Motor neuron (in vitro differentiated cells): ENCODE measurements at regions not wholly inside any gene's neighbourhood (a gene's known extent, or its start where the extent isn't known, plus 50 kb on each side); places are given as distances from the start of the nearest gene placed in this dataset.
"Not testable (repeated sequence)": the region's sequence is repeated elsewhere in the genome, so short reads cannot be mapped to it uniquely, and the experiment has no call there.

Experiments
- ATAC-seq, 8 experiments: fragments of 200-7000 bp; cut with Tn5 transposase; replicated peaks in 6 of 8; 2 replicates each; pipeline ENCODE4 v1.8.0; 2021; ENCODE audit warnings: mild to moderate bottlenecking in 8 of 8, moderate library complexity in 8 of 8
- H3K27ac ChIP-seq, 2 donors: fragments of 250-450 bp; sonication (Bioruptor Pico); 2 replicates each; pipeline ENCODE4 v1.9.0; 2021; ENCODE audit warnings: antibody characterized with exemption in 2 of 2, mild to moderate bottlenecking in 2 of 2, moderate library complexity in 1 of 2
- H3K4me1 ChIP-seq, 2 donors: fragments of 250-450 bp; sonication (Bioruptor Pico); replicated peaks in 1 of 2; 2 replicates each; pipeline ENCODE4 v1.6.1; 2021; ENCODE audit warnings: antibody characterized with exemption in 2 of 2, mild to moderate bottlenecking in 2 of 2, moderate library complexity in 1 of 2
- H3K4me3 ChIP-seq, 5 donors: fragments of 250-450 bp; sonication (Bioruptor Pico); 2 replicates each; pipeline ENCODE4 v1.9.0; 2021; ENCODE audit warnings: antibody characterized with exemption in 5 of 5, mild to moderate bottlenecking in 5 of 5, moderate library complexity in 4 of 5
- whole genome bisulfite sequencing, 10 experiments: fragments of 450-650 bp; shearing (Covaris generic); methylation state at CpG; one replicate each; pipeline ENCODE4 v1.0.0; 2022; 5-methylcytosine and 5-hydroxymethylcytosine counted together
- in situ Hi-C, 9 experiments: fragments of 400-800 bp; cut with MboI; loops; one replicate each; pipeline ENCODE4 v1.15.0; 2021; ENCODE audit warnings: low sequenced_read_pairs in 9 of 9, low pct_unique_long_range_greater_than_20kb in 2 of 9; ENCODE audit not compliant: unreplicated experiment in 9 of 9

DNA sequence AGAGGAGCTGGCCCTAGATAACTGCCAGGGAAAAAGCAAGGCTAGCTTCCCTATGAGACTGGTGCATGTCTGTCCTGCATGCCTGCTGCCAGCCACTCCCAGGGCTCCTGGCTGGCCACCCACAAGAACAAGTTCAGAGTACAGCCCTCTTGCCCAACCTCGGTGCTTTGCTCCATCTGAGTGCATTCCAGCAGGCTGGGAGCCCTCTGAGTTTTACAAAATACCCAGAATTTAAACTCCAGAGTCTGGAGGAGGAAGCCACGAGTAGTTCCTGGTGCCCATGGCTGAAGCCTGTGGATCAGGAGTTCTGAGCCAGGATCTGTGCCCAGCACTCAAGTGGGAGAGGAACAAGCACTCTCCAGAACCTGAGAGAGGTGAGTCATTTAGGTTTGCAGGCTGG is 111.6 kb downstream of the MAGEE2 start:
- WGBS, 10 experiments: no CpG with 5 or more reads among the region's 2 CpGs
- ATAC-seq: no peak
- no peaks in the 10 kb centered on the region for H3K4me1 ChIP-seq
- no peak overlapping the region for H3K4me3 ChIP-seq
- no peak overlapping the region for H3K27ac ChIP-seq
- in situ Hi-C loops: no loop called here

DNA sequence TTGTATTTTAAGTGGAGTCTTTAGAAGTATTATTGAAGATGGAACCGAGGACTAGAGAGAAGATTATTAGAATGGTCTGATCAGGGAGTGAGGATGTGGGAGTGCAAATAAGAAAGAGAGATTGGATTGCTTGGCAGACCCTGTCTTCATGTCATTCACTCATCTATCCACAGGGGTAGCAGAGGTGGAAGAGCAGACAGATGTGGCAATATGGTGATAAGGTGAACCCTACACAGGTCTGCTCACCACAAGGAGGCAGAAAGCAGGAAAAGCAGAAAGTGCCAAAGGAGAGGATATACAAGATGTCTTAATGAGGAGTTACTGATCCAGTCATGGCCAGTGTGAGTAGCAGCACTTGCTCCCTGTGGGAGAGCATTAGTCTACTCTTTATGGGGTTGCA is 129.4 kb downstream of the MAGEE2 start:
- 0 to 100% (median 20%) methylated on average over 1 of the region's 1 CpG; no CpG with 5 or more reads in 5 of the 10 experiments for WGBS, 10 experiments
- Histone ChIP-seq H3K27ac (no peak overlapping the region), H3K4me1 (no peaks in the 10 kb centered on the region), H3K4me3 (no peak overlapping the region)
- ATAC-seq: no peak
- in situ Hi-C loops: no loop called here

DNA sequence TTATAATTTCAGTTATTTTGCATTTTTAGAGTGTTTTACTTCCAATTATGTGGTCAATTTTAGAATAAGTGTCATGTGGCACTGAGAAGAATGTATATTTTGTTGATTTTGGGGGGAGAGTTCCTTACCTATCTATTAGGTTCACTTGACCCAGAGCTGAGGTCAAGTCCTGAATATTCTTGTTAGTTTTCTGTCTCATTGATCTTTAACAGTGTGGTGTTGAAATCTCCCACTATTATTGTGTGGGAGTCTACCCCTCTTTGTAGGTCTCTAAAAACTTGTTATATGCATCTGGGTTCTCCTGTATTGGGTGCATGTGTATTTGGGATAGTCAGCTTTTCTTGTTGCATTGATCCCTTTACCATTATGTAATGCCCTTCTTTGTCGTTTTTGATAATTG is 127.0 kb upstream of the ZDHHC15 start:
- in situ Hi-C loops: no loop called here
- no peak for ATAC-seq
- Histone ChIP-seq H3K4me3 (no peak overlapping the region), H3K4me1 (no peaks in the 10 kb centered on the region), H3K27ac (no peak overlapping the region)
- 45 to 100% (median 78%) methylated on average over 1 of the region's 1 CpG; no CpG with 5 or more reads in 5 of the 10 experiments for WGBS, 10 experiments

DNA sequence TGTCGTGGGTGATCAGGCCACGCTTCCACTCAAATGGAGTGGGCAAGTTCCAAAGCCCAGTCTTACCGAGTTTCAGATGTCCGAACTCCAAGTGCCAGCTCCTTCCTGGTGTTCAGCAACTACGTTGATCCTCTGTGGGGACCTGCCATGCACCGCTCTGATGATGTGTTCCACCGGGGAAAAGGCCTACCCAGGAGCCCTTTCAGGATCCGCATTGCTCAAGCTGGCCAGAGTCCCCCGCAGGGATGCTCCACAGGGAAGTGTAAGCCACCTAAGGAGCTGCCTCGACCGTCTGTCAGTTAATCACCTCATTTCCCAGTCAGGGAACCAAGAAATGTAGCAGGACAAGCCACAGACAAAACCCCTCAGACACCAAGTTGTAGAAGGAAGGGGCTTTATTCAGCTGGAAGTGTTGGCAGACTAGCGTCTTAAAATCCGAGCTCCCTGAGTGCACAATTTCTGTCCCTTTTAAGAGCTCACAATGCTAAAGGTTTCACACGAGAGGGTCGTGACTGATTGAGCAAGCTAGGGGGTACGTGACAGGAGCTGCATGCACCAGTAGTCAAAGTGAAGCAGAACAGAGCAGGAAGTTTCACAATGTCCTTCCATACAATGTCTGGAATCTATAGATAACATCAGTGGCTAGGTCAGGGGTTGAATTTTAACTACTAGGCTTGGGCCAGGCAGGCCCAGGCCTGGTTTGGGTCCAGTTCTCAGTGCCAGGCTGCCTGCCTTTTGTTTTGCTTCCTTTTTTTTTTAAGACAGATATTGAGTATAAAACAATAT is 126.2 kb upstream of the ZDHHC15 start:
- H3K4me1 ChIP-seq: no peaks in the 10 kb centered on the region
- no peak overlapping the region for H3K4me3 ChIP-seq
- no peak overlapping the region for H3K27ac ChIP-seq
- in situ Hi-C loops: no loop called here
- ATAC-seq: no peak
- WGBS, 10 experiments: 20 to 100% (median 76%) methylated on average over 1 to 9 of the region's 16 CpGs; no CpG with 5 or more reads in 4 of the 10 experiments

DNA sequence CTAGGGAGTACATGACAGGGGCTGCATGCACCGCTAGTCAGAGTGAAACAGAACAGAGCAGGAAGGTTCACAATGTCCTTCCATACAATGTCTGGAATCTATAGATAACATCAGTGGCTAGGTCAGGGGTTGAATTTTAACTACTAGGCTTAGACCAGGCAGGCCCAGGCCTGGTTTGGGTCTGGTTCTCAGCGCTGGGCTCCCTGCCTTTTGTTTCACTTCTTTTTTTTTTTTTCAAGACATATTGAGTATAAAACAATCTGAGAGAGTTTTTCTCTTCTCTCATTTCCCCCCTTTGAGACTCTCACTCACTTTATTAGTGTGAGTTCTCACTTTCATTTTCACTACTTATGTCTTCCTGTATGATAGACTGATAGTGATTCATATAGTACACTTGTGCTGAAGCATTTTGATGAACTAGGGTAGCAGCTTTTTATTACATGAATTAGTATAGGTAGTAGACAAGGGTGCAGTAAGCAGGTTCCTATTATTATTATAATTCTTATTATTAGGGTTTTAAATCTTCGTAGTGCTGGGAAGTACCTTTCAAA is 120.0 kb upstream of the ZDHHC15 start:
- H3K4me1 ChIP-seq: no peaks in the 10 kb centered on the region
- no peak overlapping the region for H3K4me3 ChIP-seq
- no peak overlapping the region for H3K27ac ChIP-seq
- no peak for ATAC-seq
- in situ Hi-C loops: no loop called here
- 0 to 43% (median 0%) methylated on average over 1 to 3 of the region's 3 CpGs; no CpG with 5 or more reads in 5 of the 10 experiments for WGBS, 10 experiments

DNA sequence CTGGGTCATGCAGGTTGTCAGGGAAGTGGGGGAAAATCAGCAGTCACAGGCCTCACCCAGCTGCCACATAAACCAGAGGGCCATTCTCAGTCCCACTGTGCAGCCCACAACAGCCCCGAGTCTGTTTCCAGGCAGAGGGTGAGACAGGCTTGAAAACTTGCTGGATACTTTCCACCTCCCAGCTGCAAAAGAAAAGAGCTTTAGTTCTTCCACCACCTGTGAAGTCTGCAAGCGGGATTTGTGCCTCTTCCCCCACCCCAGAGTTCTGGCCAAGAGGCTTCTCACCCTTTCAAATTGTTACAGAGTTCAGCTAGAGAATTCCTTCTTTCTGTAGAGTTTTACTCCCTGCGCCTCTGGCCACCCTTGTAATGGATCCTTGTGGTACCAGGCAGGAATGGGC is 115.5 kb upstream of the ZDHHC15 start:
- Histone ChIP-seq H3K4me1 (no peaks in the 10 kb centered on the region), H3K4me3 (no peak overlapping the region), H3K27ac (no peak overlapping the region)
- in situ Hi-C loops: no loop called here
- peak in 1 of 8 experiments; percentile 28 for ATAC-seq
- WGBS, 10 experiments: 17 to 40% methylated on average over 1 of the region's 3 CpGs; no CpG with 5 or more reads in 8 of the 10 experiments

DNA sequence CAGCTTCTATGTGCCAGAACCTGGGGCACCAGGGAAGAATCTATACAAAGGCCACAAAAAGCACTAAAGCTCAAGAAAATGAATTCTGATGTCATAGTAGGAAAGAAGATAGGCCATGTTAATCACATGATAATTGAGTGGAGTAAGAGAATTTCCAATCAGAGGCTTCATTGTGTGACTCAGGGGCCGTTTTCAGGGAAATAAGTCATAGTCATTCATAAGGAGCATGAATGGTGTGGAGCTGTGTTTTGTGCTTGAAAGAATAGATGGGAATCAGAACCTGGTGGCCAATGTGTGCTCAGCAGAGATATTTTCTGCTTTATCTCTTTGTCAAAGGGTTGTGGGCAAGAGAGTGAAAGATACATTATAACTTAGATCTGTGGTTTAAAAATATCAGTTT is 102.4 kb upstream of the ZDHHC15 start:
- WGBS, 10 experiments: 13% methylated on average over 1 of the region's 1 CpG; no CpG with 5 or more reads in 9 of the 10 experiments
- peak in 5 of 8 experiments; percentile 77 to 95 (median 85) for ATAC-seq
- Histone ChIP-seq H3K4me1 (peaks cover 0 to 2% of the 10 kb centered on the region in 2 donors), H3K4me3 (no peak overlapping the region), H3K27ac (peak overlapping the region in 1 of 2 donors; percentile 70)
- in situ Hi-C loops: no loop called here

DNA sequence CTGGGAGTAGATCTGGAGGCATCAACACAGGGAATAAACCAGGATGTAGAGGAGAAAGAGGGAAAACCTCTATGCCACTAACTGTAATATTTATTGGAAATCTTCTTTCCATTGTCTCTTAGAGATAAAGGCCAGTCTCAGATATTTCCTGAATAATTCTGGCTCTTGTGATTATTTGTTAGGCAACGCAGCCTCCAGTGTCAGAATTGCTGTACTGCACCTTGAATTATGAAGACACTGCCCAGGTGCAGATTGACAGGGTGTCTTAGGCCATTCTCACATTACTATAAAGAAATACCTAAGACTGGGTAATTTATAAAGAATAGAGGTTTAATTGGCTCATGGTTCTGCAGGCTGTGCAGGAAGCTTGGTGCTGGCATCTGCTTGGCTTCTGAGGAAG is 100.7 kb upstream of the ZDHHC15 start:
- ATAC-seq: no peak
- H3K4me1 ChIP-seq: peaks cover 0 to 2% of the 10 kb centered on the region in 2 donors
- no peak overlapping the region for H3K27ac ChIP-seq
- WGBS, 10 experiments: 0 to 29% methylated on average over 1 of the region's 1 CpG; no CpG with 5 or more reads in 8 of the 10 experiments
- in situ Hi-C loops: no loop called here
- no peak overlapping the region for H3K4me3 ChIP-seq

DNA sequence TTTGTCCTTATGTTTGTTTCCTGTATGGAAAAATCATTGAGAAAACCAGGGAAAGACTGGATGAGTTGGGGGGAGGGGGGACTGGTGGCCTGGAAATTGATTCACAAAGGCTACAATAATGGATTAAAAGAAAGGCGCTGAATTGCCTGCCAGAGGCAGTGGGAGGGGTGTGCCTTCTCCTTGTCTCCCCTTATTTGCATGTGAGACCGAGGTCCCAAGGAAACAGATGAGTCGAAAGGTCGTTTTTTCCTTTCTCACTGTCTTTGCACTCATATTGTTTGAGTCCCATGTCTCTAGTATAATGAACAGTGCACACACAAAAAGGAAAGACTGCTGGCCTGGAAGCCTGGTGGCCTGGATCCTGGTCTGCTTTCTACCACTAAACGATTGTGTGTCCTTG is 86.6 kb upstream of the ZDHHC15 start:
- peak in 5 of 8 experiments; percentile 46 to 79 (median 61) for ATAC-seq

DNA sequence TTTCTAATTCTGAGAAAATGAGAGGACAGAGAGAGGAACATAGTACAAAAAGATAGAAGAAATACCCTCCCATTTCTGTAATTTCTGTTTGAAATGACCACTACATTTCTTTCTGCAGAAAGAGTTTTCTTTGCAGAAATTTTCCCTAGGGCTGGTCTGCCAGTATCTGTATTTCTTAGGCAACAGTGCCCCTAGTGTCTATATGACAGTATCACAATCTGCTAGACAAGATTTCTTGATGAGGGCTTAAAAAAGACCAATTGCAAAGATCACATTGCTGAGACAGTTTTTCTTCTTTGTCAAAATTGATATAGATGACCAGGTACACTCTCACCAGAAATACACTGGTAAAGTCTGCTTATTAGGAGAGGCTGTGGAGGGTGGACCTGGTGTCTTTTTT is 81.0 kb upstream of the ZDHHC15 start:
- ATAC-seq: peak in 1 of 8 experiments; percentile 29
- in situ Hi-C loops: no loop called here

More for the DNA sequence above, 86.6 kb upstream of the ZDHHC15 start:
- in situ Hi-C loops: no loop called here
- Histone ChIP-seq H3K27ac (no peak overlapping the region), H3K4me3 (no peak overlapping the region), H3K4me1 (no peaks in the 10 kb centered on the region)
- WGBS, 10 experiments: 0 to 20% (median 0%) methylated on average over 1 to 3 of the region's 5 CpGs; no CpG with 5 or more reads in 6 of the 10 experiments

DNA sequence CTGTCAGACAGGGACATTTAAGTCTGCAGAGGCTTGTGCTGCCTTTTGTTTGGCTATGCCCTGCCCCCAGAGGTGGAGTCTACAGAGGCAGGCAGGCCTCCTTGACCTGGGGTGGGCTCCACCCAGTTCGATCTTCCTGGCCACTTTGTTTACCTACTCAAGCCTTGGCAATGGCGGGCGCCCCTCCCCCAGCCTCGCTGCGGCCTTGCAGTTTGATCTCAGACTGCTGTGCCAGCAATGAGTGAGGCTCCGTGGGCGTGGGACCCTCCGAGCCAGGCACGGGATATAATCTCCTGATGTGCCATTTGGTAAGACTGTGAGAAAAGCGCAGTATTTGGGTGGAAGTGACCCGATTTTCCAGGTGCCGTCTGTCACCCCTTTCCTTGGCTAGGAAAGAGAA is 79.2 kb upstream of the ZDHHC15 start:
- in situ Hi-C loops, ATAC-seq, H3K4me1 ChIP-seq, H3K27ac ChIP-seq, H3K4me3 ChIP-seq: not testable (repeated sequence)
- 80% methylated on average over 1 of the region's 12 CpGs; no CpG with 5 or more reads in 9 of the 10 experiments for WGBS, 10 experiments

More for the DNA sequence above, 81.0 kb upstream of the ZDHHC15 start:
- H3K4me3 ChIP-seq: no peak overlapping the region
- H3K27ac ChIP-seq: no peak overlapping the region
- H3K4me1 ChIP-seq: peaks cover 0 to 2% of the 10 kb centered on the region in 2 donors

DNA sequence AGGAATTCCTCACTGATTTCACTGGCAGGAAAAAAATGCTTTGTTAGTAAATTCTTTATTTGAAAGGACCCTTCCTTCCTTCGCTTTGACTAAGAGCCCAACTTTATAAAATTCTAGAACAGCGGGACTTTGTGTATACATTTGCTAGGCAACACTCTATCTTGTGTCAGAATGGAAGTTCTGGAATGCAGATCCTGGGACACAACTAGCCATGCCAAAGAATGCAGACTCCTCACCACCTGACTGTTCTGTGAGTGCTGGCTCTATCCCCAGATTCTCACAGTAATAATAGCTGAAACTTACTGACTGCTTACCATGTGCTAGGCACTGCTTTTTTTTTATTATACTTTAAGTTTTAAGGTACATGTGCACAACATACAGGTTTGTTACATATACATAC is 73.3 kb upstream of the ZDHHC15 start:
- peak in 3 of 8 experiments; percentile 54 to 99 (median 57) for ATAC-seq
- Histone ChIP-seq H3K4me3 (no peak overlapping the region), H3K4me1 (no peaks in the 10 kb centered on the region), H3K27ac (no peak overlapping the region)
- WGBS, 10 experiments: 0 to 100% (median 37%) methylated on average over 1 to 2 of the region's 2 CpGs; no CpG with 5 or more reads in 6 of the 10 experiments
- in situ Hi-C loops: no loop called here

DNA sequence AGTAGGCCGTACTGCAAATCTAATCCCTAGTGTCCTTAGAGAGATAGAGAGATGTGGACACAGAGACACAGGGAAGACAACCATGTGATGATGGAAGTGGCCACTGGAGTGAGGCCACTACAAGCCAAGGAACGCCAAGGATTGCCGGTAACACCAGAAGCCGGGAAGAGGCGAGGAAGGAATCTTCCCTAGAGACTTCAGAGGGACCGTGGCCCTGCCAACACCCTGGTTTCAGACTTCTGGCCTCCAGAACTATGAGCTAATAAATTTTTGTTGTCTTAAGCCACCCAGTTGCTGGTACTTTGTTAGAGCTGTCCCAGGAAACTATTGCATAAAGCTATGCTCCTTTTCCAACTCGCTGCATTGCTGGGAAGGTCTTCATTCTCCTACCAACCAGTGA is 70.3 kb upstream of the ZDHHC15 start:
- H3K4me1 ChIP-seq, ATAC-seq, H3K4me3 ChIP-seq, in situ Hi-C loops, H3K27ac ChIP-seq: not testable (repeated sequence)
- 46% methylated on average over 4 of the region's 7 CpGs; no CpG with 5 or more reads in 9 of the 10 experiments for whole genome bisulfite sequencing, 10 experiments
